NCI-H82 (cell line): ENCODE measurements at regions not wholly inside any gene's neighbourhood (a gene's known extent, or its start where the extent isn't known, plus 50 kb on each side); places are given as distances from the start of the nearest gene placed in this dataset.

ENCODE experiments used
- DNase-seq: peaks from one replicate; lab custom pipeline; 2025; lab: John Stamatoyannopoulos, UW

DNA sequence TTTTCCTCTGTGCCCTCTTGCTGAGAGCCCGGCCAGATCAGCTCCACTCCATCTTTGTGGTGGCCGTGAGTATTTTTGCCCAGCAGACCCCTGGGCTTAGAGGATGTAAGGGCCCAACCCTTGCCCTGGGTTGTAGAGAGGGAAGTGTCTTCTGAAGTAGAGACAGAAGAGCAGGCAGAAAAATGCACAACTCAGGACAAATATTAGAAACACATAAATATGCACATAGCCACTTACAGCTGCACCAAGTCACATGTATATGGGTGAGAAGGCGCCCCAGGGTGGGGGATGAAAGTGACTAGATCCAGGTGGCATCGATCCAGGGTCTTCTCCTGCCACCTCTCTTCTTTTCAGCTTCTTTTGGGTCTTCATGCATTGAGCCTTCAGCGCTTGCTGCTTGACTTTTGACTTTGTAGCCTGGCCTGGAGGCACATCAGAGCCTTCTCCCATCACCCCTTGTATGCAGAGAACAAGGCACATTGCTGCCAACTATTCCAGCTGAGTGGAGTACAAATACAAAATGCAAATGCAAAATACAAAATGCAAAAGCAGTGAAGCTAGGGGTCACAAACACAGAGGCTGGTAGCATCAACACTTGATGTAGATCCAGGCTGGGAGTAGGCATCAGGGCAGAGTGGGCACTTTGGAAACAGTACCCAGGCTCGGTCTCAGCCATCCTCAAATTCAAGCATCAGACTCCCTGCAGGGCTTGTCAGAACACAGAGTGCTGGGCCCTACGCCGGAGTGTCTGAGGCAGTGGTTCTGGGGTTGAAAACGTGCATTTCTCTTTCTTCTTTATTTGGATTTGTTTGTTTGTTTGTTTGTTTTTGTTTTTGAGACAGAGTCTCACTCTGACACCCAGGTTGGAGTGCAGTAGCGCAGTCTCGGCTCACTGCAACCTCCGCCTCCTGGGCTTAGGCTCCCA, 133.0 kb downstream of the ASB7 start:
- DNase-seq: no peak

DNA sequence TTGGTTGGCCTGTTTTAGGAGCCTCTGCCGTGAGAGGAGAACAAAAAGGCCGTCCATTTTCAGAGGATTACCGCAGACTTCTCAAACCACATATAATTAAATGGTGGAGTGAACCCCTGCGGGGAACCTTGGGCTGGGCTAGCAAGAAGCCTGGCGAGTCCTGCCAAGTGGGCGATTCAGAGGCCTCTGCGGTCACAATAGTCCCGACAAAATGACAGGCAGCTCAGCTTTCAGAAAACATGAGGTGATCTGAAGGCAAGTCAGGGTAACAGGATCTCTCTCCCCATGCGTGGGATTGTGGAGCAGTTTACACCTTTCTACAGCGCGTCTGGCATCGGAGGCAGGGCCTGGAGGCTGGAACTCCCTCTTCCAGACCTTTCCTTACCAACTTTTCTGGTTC, 134.8 kb downstream of the ASB7 start:
- no peak for DNase-seq

DNA sequence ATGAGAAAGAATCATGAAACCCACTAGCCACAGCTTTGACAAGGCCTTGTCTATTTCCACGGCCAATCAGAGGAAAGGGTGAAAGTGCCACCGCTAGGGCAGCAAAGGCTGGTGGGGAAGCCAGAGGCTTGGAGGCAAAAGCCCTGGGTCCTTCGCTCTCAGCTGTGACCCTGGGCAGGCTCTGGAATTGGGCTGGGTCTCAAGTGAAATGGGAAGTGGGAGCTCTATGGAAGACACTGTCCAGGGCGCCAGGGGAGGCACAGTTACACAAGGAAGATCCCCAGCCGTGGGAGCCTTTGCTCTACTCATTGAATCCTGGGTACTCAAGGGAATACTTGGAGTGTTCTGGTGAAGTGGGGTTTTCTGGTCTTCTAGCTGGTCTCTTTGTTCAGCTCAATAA, 136.2 kb downstream of the ASB7 start:
- no peak for DNase-seq

DNA sequence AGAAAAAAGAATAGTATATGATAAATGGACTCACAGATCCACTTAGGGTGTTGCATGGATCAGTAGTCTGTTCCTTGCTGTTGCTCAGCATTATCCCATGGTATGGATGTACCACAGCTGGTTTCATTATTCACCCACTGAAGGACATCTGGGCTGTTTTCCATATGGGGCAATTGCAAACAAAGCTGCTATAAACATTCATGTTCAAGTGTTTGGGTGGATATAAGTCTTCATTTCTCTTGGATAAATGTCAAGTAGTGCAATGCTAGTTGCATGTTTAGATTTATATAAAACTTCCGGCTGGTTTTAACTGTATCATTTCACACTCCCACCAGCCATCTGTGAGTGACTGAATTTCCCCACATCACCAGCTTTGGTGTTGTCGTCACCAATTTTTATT, 137.7 kb downstream of the ASB7 start:
- no peak for DNase-seq

DNA sequence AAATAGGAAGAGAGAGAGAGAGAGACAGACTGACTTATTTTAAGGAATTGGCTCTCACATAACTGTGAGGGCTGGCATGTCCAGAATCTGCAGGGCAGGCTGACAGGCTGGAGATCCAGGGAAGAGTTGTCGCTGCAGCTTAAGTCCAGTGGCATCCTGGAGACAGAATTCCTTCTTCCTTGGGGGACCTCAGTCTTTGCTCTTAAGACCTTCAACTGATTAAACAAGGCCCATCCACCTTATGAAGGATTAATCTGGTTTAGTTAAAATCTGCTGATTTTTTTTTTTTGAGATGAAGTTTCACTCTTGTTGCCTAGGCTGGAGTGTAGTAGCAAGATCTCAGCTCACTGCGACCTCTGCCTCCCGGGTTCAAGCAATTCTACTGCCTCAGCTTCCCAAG, 128.0 kb upstream of the ALDH1A3 start:
- DNase-seq: no peak

DNA sequence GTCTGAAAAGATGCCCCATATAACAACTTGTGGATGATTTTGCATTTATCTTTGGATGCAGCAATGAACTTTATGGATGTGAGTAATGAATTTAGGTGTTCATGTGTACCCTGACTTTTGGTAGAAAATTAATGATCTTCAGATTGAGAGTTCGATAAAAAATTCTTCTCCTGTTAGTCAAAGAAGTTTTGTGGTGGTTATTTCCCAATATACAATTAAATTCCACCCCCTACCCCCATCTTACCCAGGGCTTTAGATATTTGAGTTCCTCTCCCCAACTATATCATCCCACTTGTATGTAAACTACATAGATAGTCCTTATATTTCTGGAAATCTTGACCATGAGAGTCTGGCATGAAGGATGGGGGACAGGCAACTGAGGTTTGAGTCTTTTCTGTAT, 126.1 kb upstream of the ALDH1A3 start:
- no peak for DNase-seq

DNA sequence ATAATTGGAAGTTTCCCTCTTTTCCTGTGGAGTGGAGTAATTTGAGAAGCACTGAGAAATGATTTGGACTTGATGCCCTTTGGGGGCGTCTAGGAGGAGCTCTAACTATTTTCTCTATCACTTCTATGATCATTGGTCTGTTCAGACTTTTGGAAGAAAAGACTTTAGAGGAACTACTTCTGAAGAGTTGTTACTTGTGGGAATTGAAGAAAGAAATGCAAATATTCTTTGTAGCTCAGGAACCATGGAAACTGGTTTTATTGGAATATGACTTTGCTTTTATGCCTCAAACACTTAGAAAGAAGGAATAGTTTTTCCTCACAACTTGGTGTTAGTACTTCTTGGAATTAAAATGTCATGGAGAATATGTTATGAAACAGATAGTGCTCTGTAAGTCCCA, 122.0 kb upstream of the ALDH1A3 start:
- DNase-seq: no peak

DNA sequence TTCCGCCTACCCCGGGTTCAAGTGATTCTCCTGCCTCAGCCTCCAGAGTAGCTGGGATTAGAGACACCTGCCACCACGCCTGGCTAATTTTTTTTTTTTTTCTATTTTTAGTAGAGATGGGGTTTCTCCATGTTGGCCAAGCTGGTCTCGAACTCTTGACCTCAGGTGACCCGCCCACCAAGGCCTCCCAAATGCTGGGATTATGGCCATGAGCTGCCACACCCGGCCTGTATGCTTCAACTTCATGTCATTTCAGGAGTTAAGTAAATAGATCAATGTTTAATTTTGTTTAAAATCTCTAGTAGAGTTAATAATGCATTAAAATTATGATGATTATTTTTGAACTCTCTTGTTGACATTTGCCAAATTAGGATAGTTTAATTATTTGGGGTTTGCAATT, 121.1 kb upstream of the ALDH1A3 start:
- no peak for DNase-seq

DNA sequence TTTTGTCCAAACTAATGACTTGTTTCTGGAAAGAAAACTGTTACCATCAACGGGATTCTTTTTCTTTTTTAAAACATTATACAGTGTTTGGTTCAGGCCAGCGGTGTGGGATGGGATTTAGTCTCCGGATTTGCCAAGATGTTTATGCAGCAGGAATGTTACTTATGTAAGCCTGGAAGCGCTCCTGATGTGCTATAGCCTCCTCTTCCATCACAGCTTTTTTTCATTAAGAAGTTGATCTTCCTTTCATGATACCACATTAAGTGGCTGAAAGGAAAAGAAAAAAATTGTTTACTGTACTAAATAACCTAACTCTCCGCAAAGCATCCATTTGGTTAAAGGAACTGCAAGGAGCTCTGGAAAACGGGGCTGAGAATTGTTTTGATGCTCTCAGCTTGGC, 120.5 kb upstream of the ALDH1A3 start:
- DNase-seq: peak; percentile 31

DNA sequence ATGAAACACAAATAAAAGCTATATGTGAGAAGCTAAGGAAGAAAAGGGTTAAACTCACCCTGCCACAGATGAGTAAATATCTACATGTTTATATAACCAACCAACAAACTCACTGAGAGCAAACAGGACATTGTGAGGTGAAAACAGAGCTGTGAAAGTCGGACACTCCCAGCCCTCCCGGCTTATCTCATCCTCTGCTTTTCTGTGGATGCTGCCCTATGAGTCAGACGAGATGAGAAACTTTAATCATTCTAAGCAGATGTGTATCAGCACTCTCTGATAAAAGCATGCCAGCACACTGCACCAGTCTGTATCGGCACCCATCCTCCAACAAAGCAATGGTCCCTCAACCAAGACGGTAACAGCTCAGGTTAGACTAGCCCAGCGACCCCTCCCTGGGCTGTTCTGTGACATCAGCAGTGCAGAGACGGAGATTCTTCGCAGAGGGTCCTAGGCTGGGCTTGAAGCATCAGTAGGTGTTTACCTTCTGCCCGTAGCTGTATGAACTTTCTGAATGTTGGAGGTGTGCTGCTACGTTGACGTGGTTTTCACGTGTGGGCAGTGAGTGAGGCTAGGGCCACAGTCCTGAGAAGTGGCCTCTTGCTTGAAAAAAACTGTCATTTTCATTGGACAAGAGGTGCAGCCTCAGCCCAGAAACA, 119.8 kb upstream of the ALDH1A3 start:
- DNase-seq: no peak

DNA sequence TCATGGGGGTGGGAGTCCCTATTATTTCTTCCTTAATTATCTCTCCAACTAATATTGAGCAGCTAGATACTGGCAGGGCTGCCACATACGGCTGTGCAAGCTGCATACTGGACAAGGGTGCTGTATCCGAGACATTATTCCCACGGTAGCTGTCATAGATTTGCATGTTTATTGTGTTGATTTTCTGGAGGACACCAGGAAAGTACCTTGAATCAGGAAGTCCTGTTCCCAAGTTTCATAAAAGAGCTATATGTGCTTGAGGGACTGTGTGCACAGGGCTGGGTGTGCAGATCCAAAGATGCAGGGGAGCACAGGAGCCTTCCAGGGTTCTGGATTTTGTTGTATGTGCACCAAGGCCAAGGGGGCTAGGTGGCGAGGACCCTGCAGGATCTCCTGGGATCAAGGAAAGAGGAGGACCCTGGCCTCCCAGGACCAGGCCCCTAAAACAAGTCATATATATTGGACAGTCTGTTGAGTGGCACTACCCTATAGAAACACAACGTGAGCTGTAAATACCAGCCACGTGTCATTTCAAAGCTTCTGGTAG, 119.2 kb upstream of the ALDH1A3 start:
- no peak for DNase-seq

DNA sequence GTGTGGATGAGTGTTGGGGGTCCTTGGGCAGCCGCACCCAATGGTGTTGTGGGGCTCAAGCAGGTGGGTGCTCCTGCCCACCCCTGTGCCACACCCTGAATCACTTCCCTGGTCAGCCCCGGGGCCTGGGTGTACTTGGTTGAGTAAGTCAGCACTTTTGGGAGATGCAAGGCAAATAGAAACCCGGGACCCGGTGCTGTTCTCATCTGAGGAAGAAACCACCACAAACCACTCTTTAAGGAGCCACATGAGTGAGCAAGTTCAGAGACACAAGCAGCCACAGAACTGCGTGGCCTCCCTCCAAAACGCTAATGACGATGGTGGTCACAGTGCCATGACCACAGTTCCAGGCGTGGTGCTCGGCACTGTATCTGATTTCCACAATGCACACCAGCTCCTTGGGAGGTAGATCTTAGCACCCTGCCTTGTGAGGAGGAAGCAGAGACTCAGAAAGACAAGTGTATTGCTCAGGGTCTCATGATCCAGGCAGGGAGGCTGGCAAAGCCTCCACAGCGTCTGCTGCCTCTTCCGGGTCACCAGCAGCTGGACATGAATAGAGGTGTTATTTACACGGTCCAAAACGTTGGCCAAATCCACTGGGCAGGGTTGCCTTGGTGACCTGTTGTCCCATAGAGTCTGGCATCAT, 118.2 kb upstream of the ALDH1A3 start:
- no peak for DNase-seq

DNA sequence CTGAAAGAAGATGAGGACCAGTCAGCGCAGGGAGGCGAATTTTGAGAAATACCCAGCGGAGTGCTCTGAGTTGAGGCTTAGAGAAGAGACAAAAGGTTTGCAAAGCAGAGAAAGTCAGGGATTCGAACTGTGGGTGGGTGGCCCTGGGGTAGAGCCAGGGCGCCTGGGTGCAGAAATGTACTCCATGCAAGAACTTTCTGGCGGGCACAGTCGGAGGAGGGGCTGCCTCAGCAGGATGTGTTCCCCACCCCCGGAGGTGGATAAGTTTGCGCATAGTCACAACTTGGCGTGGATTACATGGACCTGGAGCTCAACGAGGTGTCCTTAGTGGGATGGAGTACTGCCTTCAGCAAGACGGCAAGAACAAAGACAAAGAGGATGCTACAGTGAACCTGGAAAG, 117.3 kb upstream of the ALDH1A3 start:
- no peak for DNase-seq

DNA sequence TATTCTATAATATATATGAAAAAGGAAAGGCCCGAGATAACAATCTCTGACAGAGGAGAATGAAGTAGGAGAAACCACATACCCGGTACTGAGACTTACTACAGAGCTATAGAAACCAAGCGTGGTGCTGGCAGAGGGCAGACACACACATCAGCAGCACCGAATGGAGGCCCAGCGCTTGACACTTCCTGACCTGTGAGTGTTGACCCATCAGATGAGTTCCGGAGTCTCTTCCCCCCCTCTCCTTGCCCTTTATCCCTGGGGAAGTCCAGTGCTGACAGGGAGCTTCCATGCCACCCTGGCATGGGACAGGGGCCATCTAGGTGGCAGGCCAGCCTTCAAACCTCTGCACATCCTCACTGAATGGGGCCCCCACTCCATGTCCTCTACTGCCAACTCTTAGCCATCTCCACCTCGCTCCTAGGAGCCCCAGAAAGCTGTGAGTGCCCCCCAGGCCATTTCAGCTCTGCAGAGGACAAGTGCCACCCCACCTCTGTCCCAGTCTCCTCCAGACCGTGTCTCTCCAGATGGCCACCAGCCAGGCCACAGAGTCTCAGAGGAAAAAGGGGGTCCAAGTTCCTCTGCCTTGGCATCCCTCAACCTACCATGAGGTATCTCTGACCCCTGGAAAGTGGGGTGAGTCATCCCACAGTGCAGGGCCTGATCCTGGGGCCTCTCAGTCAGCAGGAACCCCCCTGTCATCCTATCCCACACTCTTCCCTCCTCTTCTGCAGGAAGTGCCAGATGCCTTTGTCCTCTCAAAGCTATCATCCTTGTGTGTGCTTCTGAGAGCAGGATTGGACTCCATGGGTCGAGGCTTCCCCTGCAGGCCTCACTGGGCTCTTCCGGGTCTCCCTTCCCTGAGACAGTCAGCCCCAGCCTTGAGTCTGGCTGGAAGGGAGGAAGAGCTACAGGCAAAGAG, 116.5 kb upstream of the ALDH1A3 start:
- DNase-seq: no peak

DNA sequence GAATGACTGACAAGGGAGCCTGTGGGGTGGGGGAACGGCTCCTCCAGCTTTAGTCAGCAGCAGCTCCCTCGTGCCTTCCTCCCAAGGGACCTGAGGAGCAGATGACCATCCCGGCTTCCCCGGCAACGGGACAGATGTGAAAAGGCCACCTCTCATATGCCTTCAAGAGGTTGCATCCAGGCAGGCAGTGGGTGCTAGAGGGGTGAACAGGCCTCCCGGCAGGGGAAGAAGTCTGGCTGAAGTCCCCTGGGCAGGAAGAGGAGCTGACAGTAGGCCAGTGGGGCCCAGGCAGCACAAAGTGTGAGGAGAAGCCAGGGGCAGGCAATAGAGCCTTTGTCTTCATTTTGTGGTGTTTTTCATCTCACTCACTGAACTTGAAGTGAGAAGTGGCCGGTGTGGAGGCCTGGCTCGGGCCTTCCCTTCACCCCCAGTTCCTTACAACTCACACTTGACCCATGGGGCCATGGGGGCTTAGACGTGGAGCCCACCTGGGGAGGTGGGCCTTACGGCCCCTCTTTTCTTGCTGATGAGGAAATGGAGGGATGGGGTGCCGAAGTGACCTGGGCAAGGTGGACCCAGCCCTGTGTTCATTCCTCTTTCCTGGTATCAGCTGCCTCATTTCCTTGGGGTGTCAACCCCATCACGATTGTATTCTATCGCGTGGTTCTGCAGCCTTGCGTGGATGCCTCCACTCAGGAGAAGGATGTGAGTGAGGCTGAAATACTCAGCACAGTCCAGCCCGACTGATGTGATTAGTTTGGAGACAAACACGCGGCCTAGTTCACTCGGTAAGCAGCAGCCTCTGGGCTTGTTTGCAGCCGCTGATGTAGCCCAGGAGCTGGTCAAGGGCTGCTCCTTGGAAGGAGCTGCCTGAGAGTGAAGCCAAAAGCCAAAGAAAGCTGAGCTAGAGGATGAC, 115.5 kb upstream of the ALDH1A3 start:
- peak; percentile 74 for DNase-seq

DNA sequence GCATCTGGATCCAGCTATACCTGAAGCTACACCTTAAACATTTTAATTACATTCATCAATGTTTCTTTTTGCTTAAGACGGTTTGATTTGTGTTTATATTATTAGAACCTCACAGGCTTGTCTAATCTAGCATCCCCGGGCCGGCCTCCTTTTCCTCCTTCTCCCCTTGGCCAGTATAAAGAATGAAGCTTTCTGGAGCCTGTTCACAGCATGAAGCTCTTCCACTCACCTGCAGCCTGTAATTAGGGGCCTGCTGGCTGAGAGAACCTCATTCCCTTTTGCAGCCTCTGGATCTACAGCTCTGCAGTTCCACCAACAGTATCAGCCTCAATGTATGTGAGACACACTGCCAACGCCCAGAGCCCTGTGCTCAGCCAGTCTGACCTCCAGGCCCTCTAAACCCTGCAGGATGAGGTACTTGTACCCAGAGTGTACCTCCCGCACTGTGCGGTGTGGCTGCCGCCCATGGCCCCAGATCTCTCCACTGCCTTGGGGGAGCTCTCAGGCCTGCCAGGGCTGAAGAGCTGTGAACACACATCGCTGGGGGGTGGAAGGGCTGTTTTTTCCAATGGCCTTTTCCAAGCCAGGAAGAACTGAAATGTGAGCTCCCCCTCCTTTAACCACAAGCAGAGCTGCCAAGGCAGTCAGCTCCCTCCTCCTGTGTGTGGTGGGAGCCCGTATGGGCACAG, 114.7 kb upstream of the ALDH1A3 start:
- DNase-seq: no peak

DNA sequence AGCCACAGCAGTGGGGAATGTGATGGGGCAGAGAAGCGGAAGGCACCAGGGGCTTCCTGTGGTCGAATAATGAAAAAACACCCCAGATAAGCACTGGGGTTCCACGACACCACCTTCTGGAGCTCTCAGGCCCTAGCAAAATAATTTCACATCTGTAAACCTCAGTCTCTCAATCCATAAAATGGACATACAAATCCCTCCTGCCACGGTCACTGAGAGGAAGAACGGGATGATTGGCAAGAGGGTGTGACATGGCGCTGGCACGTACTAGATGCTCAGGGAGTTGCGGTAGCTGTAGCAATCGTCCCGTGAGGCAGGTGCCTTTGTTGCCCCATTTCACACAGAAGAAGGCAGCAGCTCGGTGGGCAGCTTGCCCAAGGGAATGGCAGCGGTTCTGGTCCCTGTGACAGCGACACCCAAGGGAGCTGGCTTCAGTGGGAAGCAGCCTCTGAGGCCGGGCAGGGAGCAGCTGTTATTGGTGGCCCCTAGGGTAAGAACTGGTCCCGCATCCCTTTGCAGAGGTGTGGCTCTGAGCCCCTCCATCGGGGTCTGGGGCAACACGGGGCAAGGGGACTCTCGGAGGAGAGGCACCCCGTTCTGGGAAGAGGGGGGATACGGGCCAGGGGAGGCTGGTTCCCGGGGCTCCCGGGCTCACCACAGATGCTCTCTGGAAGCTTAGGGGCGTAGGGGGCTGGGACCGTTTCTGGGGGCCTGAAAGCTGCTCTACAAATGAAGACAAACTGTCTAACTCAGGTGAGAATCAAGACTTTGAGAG, 114.0 kb upstream of the ALDH1A3 start:
- peak; percentile 57 for DNase-seq

DNA sequence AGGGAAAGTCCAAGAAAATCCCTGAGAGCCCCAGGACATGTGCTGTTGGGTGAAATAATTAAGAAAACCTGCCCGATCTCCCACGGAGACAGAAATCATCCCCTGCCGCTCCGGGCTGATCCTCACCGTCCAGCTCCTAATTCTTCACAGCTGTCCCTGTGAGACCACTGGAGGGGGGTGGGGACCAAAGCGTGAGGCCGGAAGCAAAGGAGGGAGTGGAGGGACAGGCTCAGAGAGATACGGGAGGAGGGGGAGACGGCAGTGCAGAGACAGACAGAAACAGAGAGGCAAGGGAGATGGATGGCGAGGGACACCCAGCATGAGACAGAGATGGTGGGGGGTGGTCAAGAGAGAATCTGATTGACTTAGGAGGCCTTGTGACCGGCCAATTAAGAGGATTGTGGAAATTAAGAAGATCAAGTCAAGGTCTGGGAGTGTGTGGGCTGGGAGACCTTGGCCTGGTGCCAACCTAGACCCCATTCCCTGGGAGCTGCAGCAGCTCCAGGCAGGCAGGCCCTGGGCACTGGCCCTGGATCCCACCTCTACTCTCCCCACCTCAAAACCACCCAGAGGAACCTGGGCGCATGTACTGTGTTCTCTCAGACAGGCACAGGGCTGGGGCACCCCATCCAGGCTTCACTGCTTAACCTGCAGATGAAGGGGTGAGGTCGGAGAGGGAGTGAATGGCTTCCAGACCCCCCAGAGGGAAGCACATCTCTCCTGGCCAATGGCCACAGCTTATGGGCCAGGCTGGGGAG, 113.2 kb upstream of the ALDH1A3 start:
- DNase-seq: peak; percentile 99
